MCF 10A (cell line): ENCODE measurements at regions not wholly inside any gene's neighbourhood (a gene's known extent, or its start where the extent isn't known, plus 50 kb on each side); places are given as distances from the start of the nearest gene placed in this dataset.
A peak's percentile ranks its signal among the peaks of the same experiment; 100 is the strongest.

Experiments used
- BruUV-seq: library from RNA; stranded (reverse); fragments of 400-500 nt; replicated peaks from 2 replicates; lab custom pipeline; 2021; lab: Mats Ljungman, UMichigan
- CTCF ChIA-PET: fragments of 300-600 bp; sonication (Branson Sonifier 250); formaldehyde crosslinking; extraction: SDS; loops from one replicate; lab custom pipeline; 2021; ENCODE audit warnings: antibody characterized with exemption, inconsistent platforms; lab: Yijun Ruan, JAX
- POLR2A ChIA-PET: fragments of 300-600, 350-650 bp; sonication (Branson Sonifier 250); formaldehyde crosslinking; extraction: SDS; loops from one replicate; lab custom pipeline; 2020; ENCODE audit warnings: antibody characterized with exemption, inconsistent platforms; lab: Yijun Ruan, JAX
- DNase-seq: peaks from one replicate; pipeline ENCODE4 v3.0.0-alpha.2; 2018; ENCODE audit not compliant: unreplicated experiment
- H3K27ac Mint-ChIP-seq: one replicate; pipeline ENCODE4 v1.8.0; 2022; ENCODE audit warnings: mild to moderate bottlenecking, low read depth, mixed read lengths; ENCODE audit not compliant: unreplicated experiment
- H3K27me3 Mint-ChIP-seq: one replicate; pipeline ENCODE4 v1.8.0; 2022; ENCODE audit warnings: mixed read lengths; ENCODE audit not compliant: insufficient read depth, unreplicated experiment
- H3K36me3 Mint-ChIP-seq: one replicate; pipeline ENCODE4 v1.8.0; 2022; ENCODE audit warnings: mild to moderate bottlenecking, moderate library complexity, mixed read lengths; ENCODE audit not compliant: insufficient read depth, unreplicated experiment
- H3K4me1 Mint-ChIP-seq: one replicate; pipeline ENCODE4 v1.8.0; 2022; ENCODE audit warnings: mixed read lengths; ENCODE audit not compliant: insufficient read depth, unreplicated experiment
- H3K4me3 Mint-ChIP-seq: one replicate; pipeline ENCODE4 v1.8.0; 2022; ENCODE audit warnings: mild to moderate bottlenecking, moderate library complexity, mixed read lengths; ENCODE audit not compliant: unreplicated experiment
- H3K9me3 Mint-ChIP-seq: one replicate; pipeline ENCODE4 v1.8.0; 2022; ENCODE audit warnings: mixed read lengths; ENCODE audit not compliant: unreplicated experiment
- CTCF ChIP-seq: fragments of 200-600 bp; IDR thresholded peaks from one replicate; pipeline ENCODE4 v1.8.0; 2022; ENCODE audit warnings: antibody characterized with exemption, mild to moderate bottlenecking; ENCODE audit not compliant: unreplicated experiment
- intact Hi-C: fragments of 100-400 bp; cut with micrococcal nuclease; formaldehyde crosslinking; loops from 2 replicates; pipeline ENCODE4 v1.14.1; 2022

- BruUV-seq: no TSS peak
- Mint-ChIP-seq H3K27ac (peak overlapping the region; percentile 70), H3K36me3 (no peaks in the 10 kb centered on the region), H3K4me3 (no peak overlapping the region), H3K9me3 (no peaks in the 10 kb centered on the region), H3K4me1 (peaks cover 50% of the 10 kb centered on the region), H3K27me3 (no peaks in the 10 kb centered on the region)
- ChIA-PET CTCF (interaction anchor here (0.6 kb wide), 1 partner anchor 43 kb away, joined by 3 read pairs; no protein-coding TSS in a partner anchor), POLR2A (interaction anchor here (1.1 to 1.8 kb wide), 2 partner anchors 16 to 127 kb away, joined by 4 to 5 read pairs; no protein-coding TSS in a partner anchor)
- intact Hi-C loops: no loop called here
- DNase-seq: no peak
- no peak for TF ChIP-seq CTCF
These were observed 131.2 kb upstream of the TGFBR2 start for GRCh38 chr3:30475038-30475808.

GRCh38 chr3:30475809-30476178 is 130.6 kb upstream of the TGFBR2 start:
- no peak overlapping the region for H3K27ac Mint-ChIP-seq
- intact Hi-C loops: no loop called here
- no peak for TF ChIP-seq CTCF

GRCh38 chr3:30476368-30477084 is 129.9 kb upstream of the TGFBR2 start:
- Mint-ChIP-seq H3K27ac (peak overlapping the region; percentile 72), H3K36me3 (no peaks in the 10 kb centered on the region), H3K4me3 (no peak overlapping the region), H3K4me1 (peaks cover 40% of the 10 kb centered on the region), H3K27me3 (no peaks in the 10 kb centered on the region), H3K9me3 (no peaks in the 10 kb centered on the region)
- POLR2A ChIA-PET: interaction anchor here (0.8 to 2.0 kb wide), 7 partner anchors 9 to 131 kb away, joined by 3 to 6 read pairs (median 4); no protein-coding TSS in a partner anchor
- intact Hi-C loops: no loop called here
- no TSS peak for BruUV-seq
- CTCF ChIA-PET: interaction anchor here (1.3 to 2.1 kb wide), 2 partner anchors 10 to 130 kb away, joined by 4 to 7 read pairs; partner anchors contain the start of gene TGFBR2
- DNase-seq: peak; percentile 69
- no peak for TF ChIP-seq CTCF

More at GRCh38 chr3:30475809-30476178, 130.6 kb upstream of the TGFBR2 start:
- no peak overlapping the region for H3K4me3 Mint-ChIP-seq
- H3K36me3 Mint-ChIP-seq: no peaks in the 10 kb centered on the region
- POLR2A ChIA-PET: no interaction called here
- H3K4me1 Mint-ChIP-seq: peaks cover 45% of the 10 kb centered on the region
- CTCF ChIA-PET: no interaction called here
- BruUV-seq: no TSS peak
- no peaks in the 10 kb centered on the region for H3K9me3 Mint-ChIP-seq
- H3K27me3 Mint-ChIP-seq: no peaks in the 10 kb centered on the region
- DNase-seq: no peak
